Epidermal melanocyte (primary cell): ENCODE measurements at regions not wholly inside any gene's neighbourhood (a gene's known extent, or its start where the extent isn't known, plus 50 kb on each side); places are given as distances from the start of the nearest gene placed in this dataset.
"Not testable (repeated sequence)": the region's sequence is repeated elsewhere in the genome, so short reads cannot be mapped to it uniquely, and the experiment has no call there.

Experiments used
- DNase-seq: peaks from one replicate; pipeline ENCODE4 v3.0.0; 2011; ENCODE audit warnings: low spot score; ENCODE audit not compliant: insufficient read length

- DNase-seq: no peak
These were observed 298.3 kb upstream of the TBL1XR1 start for GRCh38 chr3:177495566-177495965.

DNA sequence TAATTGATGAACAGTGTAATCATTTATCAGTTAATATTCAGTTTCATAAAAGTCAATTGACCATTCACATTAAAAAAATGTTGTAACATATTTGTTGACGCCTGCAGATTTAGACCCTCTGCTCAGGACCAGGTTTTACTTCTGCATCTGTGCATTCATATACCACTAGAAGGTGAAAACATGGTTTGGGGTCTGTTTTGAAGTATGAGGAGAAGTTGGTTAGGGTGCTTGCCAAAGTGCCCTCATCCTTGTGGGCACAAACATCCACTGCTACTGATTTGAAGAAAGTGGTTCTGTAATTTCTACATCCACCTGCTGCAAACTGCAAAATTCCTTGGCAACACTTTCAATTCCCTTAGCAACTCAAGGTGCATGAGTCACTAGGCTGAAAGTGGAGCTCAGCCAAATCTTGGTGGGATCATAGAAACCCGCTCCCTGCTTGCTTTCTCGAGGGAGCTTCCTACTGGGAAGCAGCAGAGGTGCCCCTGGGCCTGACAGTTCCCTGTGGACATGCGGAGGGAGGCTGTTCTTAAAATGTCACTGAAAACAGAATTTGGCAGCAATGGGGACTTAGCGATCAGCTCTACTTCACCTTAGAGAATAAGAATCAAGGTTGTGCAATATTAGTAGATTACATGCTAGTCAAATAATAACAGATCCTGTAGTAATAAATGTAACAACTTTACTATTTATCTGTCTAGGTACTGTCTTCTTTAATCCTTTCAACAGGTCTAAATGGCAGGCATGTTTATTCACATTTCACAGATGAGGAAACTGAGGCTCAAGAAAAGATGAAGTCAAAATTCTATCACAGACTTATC, 301.0 kb upstream of the TBL1XR1 start:
- DNase-seq: no peak

DNA sequence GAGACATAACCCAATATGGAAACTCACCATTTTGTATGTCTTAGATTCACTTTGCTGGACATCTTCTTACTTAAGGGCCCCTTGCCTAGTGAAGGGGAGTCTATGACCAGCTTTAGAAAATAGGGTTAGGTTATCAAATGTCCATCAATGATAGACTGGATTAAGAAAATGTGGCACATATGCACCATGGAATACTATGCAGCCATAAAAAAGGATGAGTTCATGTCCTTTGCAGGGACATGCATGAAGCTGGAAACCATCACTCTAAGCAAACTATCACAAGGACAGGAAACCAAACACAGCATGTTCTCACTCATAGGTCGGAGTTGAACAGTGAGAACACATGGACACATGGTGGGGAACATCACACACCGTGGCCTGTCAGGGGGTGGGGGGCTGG, 301.8 kb upstream of the TBL1XR1 start:
- not testable (repeated sequence) for DNase-seq

DNA sequence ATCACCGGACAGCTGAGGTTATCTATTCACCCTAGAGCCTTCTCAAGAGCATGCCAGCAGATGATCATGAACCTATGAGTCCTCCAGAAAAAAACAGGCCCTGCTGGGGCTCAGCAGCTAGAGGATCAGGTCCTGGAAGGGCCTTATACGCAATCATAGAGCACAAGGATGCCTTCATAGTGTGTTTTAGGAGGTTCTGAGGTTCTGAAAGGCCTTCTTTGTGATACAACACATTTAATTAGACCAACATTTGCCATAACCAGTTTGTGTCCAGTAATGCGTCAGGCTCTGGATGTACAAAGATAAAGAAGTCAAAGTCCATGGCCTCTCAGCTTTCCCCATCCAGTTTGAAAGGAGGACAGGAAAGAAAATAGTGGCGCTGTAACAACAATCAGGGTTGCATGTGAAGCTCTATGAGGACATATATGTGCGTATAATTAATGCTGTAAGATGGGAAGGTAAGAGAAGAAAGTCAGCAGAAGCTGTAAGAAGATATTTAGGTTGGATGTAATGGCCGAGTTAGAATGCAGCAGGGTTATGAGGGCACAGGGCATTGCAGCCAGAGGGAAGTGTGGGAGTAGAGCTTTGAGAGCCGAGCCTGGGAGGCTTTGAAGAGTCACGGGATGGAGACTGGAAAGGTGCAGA, 302.6 kb upstream of the TBL1XR1 start:
- no peak for DNase-seq

DNA sequence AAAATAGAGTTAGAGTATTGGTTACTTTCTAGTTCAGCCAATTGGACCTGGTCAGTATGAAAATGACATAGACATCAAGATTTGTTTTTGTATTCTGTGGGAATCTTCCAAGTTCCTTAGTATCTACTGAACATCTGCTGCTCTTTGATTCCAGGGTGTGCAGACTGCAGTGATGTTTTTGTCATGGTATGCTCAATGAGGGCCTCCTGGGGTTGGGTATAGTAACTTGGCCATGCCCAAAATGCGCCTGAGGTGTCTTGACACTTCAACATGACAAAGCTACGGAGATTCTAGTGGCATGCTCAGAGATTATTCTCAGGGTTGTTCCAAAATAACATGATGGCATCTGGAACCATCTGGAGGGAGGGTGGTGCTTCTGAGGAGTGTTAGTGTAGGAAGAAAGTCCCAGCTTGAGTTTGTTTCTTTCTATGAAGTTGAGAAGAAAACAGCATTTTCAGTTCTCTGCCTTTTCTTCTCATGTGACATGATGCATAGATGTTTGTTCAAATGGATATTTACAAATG, 313.5 kb upstream of the TBL1XR1 start:
- no peak for DNase-seq

- DNase-seq: no peak
These were observed 315.9 kb upstream of the TBL1XR1 start for GRCh38 chr3:177512945-177513814.

- no peak for DNase-seq
These were observed 316.7 kb upstream of the TBL1XR1 start for GRCh38 chr3:177513815-177514610.

DNA sequence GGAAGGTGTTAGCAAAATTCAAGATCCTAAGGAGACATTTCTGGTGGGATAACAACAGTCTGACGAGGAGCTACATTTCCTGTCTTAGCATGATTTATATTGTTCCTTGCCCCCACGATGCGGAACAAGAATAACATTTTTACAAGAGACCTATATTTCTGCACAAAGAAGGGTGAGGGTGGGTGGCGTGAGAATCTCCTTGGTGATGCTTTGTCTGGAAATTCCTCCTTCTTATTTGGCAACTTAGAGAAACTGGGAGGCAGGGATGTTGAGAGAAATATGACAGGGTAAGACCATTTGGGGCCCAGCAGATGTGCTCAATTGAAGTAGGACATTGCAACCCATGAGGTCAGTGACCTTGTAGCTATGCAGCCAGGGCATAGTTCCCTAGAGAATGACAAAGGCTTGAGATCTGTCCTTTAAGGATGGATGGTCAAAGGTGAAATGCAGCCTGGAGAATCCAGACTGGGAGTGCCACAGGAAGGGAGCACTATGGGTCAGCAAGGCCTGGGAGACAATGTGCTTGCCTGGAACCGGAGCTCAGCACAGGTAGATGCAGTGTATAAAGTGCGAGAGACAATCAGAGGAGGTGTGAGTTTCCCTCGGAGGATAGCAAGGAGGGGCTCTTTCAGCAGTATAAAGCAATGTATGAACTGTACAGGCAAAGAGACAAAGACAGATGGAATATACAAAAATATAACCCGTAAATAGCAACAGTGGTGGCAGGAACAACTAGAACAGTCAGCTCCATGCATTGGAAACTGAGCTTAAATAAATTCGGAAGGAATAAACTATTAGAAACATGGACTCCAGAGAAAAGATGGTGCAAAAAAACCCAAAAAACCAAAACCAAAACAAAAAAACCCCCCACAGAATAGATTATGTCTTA, 317.6 kb upstream of the TBL1XR1 start:
- no peak for DNase-seq

- DNase-seq: no peak
These were observed 318.5 kb upstream of the TBL1XR1 start for GRCh38 chr3:177515786-177516157.

DNA sequence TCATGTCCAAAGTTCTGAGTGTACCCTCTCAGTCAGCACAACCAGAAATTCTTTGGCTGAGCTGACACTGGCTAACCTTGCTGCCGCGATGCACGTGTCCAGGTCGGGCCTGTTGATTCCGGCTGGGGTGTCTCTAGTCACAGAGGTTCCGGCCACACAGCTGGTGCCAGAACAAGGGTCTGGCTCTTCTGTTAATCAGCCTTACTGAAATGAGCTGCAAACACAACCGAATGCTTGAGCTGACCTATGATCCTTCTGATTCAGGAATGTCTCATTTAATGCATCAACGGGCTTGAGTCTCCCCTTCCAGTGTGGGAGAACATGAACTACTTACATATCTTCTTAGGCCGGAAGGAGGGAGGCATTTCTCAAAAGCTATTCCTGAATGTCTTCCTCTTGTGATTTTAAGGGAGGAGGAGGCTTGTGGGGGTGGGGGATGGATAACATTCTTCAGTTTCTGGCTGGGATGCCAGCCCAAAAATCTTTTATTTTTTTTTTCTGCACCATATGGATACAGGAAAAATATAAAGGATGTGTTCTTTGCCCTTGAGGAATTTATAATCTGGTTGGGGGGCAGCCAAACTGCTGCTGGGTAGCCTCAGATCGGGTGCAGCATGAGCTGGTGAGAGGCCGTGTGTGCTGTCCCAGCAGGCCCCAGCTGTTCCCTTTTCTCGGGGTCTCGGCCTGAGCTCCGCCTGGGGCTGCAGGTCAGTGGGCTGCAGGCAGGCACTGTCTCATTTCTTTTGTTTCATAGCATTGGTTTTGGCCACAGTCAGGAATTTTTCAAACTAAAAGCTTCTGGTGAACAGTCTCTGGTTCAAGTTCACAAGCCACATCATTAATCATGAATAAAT, 319.1 kb upstream of the TBL1XR1 start:
- DNase-seq: peak; percentile 49

- DNase-seq: no peak
These were observed 320.6 kb upstream of the TBL1XR1 start for GRCh38 chr3:177517906-177518305.

GRCh38 chr3:177519588-177519987, 322.3 kb upstream of the TBL1XR1 start:
- DNase-seq: no peak

GRCh38 chr3:177521305-177521704, 324.0 kb upstream of the TBL1XR1 start:
- DNase-seq: no peak

GRCh38 chr3:177522051-177522450, 324.8 kb upstream of the TBL1XR1 start:
- no peak for DNase-seq

DNA sequence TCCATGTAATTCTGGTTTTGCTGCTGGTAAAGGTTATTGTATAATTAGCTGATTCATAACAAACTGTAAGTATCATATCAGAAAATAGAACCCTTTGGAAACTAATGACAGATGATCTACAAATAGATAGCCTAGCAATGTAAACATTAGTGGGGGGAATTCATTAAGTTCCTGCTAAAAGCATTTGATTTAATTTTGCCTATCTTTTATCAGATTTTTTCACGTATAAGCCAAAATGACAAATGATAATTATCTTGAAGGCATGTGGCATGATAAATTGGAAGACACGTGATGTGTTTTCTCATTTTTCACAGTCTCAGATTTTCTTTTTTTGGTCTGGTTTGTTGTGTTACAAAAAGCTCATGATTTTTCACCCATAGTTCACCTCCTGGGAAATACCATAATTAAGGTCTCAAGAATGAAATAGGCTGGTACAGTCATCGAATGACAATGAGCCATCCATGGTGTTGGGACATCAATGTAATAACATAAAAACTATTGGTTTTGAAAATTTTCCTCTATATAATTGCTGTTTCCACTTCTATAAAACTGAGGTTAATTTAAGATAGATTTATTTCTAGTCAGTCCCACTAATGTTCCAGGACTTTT, 325.9 kb upstream of the TBL1XR1 start:
- DNase-seq: no peak

DNA sequence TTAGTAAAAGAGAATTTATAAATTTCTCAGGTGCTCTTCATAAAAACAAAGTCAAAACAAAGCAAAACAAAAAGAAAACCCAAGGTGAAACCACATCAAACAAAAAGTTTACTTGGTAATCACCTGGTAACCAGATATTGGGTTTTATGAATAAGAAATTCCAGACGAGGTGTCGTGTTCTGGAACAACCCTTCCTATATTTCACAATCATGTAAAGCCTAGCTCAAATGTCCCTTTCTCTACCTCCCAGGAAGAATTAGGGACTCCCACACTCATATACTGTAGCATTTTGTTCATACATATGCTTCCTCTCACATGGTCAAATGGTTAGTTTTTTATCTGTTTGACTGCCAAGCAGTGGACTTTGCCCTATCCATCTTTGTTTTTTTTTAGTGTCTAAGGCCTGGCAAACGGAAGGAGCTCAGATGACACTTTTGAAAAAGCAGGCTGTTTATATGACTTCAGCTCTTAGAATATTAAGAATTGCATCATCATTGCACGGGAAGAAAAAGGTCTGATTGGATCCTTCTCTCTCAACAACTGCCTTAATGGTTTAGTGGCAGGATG, 326.7 kb upstream of the TBL1XR1 start:
- no peak for DNase-seq

DNA sequence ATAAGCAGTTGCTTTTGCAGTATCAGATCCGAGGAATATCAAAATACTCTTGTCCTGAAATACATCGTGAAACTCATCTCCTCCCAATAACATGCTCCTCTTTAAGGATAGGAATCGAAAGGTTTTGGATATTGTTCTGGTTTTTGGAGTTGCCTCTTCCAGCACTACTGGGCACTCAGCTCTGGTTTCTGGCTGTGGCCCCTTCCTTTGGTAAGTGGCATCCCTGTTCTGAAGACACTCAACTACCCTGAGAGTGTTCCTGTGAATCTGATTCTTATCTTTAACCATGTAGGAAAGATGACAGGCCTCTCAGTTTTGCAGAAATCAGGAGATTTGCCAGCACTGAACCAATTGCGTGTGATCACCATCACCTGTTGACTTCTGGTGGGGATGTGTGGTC, 327.5 kb upstream of the TBL1XR1 start:
- DNase-seq: no peak

DNA sequence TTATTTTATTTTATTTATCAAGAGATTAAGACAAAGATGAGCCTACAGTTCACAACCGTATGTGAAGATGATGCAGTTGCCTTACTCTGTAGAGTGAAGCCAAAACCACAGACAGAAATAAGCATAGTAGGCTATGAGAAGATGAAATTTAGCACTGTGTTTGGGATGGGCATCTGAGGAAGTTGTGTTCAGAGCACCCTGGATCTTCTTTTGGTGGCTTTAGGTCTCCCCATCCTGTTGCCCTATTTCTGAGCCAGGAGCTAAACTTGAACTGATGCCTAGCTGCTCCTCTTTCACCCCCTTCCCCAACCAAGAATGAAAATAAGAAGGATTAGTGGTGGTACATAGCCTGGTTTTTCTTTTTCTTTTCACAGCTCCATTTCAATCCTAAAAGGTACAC, 328.1 kb upstream of the TBL1XR1 start:
- no peak for DNase-seq
